ENCODE measurements at regions not wholly inside any gene's neighbourhood (a gene's known extent, or its start where the extent isn't known, plus 50 kb on each side); places are given as distances from the start of the nearest gene placed in this dataset.

DNA sequence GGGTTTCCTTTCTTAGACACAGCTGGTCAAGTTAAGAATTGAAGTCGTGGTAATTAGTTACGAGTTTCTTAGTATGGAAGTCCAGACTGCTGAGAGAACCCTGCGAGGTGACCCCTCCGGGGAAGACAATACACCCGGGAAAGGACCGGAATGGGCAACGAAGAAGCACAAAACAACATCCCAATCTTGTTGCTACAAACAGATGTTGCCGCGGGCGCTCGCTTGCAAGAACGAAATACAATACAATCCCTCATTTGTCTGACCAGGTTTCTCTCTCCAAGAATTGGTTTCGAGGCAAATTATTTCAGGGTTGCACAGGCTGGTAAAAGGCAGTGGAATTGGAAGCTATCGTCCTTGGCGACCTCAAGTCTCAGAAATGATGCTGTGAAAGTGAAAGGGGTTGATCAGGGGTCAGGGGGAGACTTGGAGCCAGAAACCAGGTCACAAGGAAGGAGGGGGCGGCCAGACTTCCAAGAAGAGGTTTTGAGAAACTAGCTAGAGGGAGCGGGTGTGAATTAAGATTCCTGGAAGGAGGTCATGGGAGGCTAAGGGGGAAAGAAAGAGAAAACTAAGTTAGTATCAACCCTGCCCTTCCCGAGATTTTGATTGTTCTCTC, 401.9 kb downstream of the HRH4 start:
- Mint-ChIP-seq H3K4me3 (ENCODE audit: low read depth, unreplicated experiment) (no peak overlapping the region), H3K4me1 (ENCODE audit: low read depth, unreplicated experiment) (no peaks in the 10 kb centered on the region), H3K36me3 (ENCODE audit: insufficient read depth, unreplicated experiment) (no peaks in the 10 kb centered on the region), H3K27me3 (ENCODE audit: unreplicated experiment) (peaks cover 87% of the 10 kb centered on the region), H3K27ac (ENCODE audit: unreplicated experiment) (no peak overlapping the region), H3K9me3 (ENCODE audit: low read depth, unreplicated experiment) (no peaks in the 10 kb centered on the region)
- intact Hi-C loops (cut with micrococcal nuclease; ENCODE audit: unreplicated experiment) = no loop called here
- TF ChIP-seq, protein P1, sequence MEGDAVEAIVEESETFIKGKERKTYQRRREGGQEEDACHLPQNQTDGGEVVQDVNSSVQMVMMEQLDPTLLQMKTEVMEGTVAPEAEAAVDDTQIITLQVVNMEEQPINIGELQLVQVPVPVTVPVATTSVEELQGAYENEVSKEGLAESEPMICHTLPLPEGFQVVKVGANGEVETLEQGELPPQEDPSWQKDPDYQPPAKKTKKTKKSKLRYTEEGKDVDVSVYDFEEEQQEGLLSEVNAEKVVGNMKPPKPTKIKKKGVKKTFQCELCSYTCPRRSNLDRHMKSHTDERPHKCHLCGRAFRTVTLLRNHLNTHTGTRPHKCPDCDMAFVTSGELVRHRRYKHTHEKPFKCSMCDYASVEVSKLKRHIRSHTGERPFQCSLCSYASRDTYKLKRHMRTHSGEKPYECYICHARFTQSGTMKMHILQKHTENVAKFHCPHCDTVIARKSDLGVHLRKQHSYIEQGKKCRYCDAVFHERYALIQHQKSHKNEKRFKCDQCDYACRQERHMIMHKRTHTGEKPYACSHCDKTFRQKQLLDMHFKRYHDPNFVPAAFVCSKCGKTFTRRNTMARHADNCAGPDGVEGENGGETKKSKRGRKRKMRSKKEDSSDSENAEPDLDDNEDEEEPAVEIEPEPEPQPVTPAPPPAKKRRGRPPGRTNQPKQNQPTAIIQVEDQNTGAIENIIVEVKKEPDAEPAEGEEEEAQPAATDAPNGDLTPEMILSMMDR (IDR thresholded peaks at IDR 0.05; ENCODE audit: unreplicated experiment) = no peak
- DNase-seq = no peak
- no TSS peak for BruUV-seq (replicated peaks)
- CTCF ChIA-PET = no interaction called here

DNA sequence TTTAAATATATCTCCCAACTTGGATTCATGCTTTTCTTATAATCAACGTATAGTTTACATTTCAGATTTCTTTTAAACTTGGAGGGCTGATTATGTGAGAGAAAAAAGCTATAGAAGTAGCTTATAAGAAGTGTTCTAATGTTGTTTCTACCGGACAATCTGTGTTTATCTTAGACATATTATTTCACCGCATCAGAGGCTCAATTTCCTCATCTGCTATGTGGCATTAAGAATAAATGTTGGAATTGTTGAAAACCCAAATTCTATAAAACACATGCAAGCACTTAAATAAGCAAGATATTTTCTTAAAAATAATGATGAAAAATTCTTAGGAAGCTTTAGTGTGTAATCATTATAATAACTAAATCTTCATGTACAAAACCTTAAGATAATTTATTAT, 407.9 kb downstream of the HRH4 start:
- H3K9me3 Mint-ChIP-seq (ENCODE audit: low read depth, unreplicated experiment) = no peaks in the 10 kb centered on the region
- no peak overlapping the region for H3K4me3 Mint-ChIP-seq (ENCODE audit: low read depth, unreplicated experiment)
- H3K36me3 Mint-ChIP-seq (ENCODE audit: insufficient read depth, unreplicated experiment) = no peaks in the 10 kb centered on the region
- no TSS peak for BruUV-seq (replicated peaks)
- H3K27ac Mint-ChIP-seq (ENCODE audit: unreplicated experiment) = no peak overlapping the region
- peaks cover 93% of the 10 kb centered on the region for H3K27me3 Mint-ChIP-seq (ENCODE audit: unreplicated experiment)
- H3K4me1 Mint-ChIP-seq (ENCODE audit: low read depth, unreplicated experiment) = no peaks in the 10 kb centered on the region
- TF ChIP-seq, protein P1 (IDR thresholded peaks at IDR 0.05; ENCODE audit: unreplicated experiment) = no peak
- DNase-seq = no peak
- CTCF ChIA-PET = no interaction called here
- intact Hi-C loops (cut with micrococcal nuclease; ENCODE audit: unreplicated experiment) = no loop called here

DNA sequence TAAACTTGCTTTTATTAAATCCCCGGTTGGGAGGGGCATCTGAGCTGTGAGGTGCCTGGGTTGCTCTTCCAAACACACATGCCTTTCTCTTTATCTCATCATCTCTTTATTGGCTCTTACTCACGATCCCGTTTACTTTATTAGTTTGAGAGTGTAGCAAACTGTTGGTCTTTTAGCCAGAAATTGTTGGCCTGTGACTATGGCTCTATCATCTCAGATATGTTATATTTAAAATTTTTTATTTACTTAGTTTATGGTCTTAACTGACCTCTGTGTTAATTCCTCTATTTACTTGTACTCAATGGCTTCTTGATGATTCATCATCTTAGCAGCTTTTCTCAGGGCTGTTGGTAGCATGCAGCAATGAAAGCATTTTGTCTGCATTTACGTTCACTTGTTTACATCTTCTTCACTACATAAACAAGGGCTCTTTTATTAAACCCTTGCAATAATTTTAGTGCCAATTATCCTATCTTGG, 408.4 kb downstream of the HRH4 start:
- Mint-ChIP-seq H3K4me3 (ENCODE audit: low read depth, unreplicated experiment) (no peak overlapping the region), H3K27ac (ENCODE audit: unreplicated experiment) (no peak overlapping the region), H3K36me3 (ENCODE audit: insufficient read depth, unreplicated experiment) (no peaks in the 10 kb centered on the region), H3K27me3 (ENCODE audit: unreplicated experiment) (peaks cover 93% of the 10 kb centered on the region), H3K9me3 (ENCODE audit: low read depth, unreplicated experiment) (no peaks in the 10 kb centered on the region), H3K4me1 (ENCODE audit: low read depth, unreplicated experiment) (no peaks in the 10 kb centered on the region)
- BruUV-seq (replicated peaks) = no TSS peak
- TF ChIP-seq, protein P1 (IDR thresholded peaks at IDR 0.05; ENCODE audit: unreplicated experiment) = no peak
- intact Hi-C loops (cut with micrococcal nuclease; ENCODE audit: unreplicated experiment) = no loop called here
- CTCF ChIA-PET = no interaction called here
- no peak for DNase-seq

DNA sequence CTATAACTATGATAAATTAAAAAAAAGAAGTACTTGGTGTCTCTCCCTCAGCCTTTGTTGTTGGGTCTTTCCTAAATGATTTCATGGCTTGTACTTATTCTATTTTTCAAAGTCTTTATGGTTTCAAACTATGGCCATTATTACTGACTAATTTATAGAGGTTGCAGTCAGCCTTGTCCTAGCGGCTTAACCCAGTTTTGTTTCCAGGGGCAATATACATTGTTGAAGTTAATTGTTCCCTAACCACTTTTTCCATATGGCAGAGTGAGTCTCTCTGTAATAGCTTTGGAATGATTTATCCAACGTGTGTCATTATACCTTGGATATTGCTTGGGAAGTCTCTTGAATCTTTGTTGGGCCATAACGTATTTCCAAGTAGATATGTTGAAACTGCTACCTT, 408.8 kb downstream of the HRH4 start:
- Mint-ChIP-seq H3K4me1 (ENCODE audit: low read depth, unreplicated experiment) (no peaks in the 10 kb centered on the region), H3K27me3 (ENCODE audit: unreplicated experiment) (peaks cover 93% of the 10 kb centered on the region), H3K27ac (ENCODE audit: unreplicated experiment) (no peak overlapping the region), H3K36me3 (ENCODE audit: insufficient read depth, unreplicated experiment) (no peaks in the 10 kb centered on the region), H3K4me3 (ENCODE audit: low read depth, unreplicated experiment) (no peak overlapping the region), H3K9me3 (ENCODE audit: low read depth, unreplicated experiment) (no peaks in the 10 kb centered on the region)
- no peak for DNase-seq
- CTCF ChIA-PET = no interaction called here
- TF ChIP-seq, protein P1 (IDR thresholded peaks at IDR 0.05; ENCODE audit: unreplicated experiment) = no peak
- BruUV-seq (replicated peaks) = no TSS peak
- intact Hi-C loops (cut with micrococcal nuclease; ENCODE audit: unreplicated experiment) = no loop called here
